GM21367 (cell line): ENCODE measurements at regions not wholly inside any gene's neighbourhood (a gene's known extent, or its start where the extent isn't known, plus 50 kb on each side); places are given as distances from the start of the nearest gene placed in this dataset.

Experiments
- ATAC-seq: cut with Tn5 transposase; IDR thresholded peaks from one replicate; pipeline ENCODE4 v1.9.1; 2021; ENCODE audit not compliant: unreplicated experiment

DNA sequence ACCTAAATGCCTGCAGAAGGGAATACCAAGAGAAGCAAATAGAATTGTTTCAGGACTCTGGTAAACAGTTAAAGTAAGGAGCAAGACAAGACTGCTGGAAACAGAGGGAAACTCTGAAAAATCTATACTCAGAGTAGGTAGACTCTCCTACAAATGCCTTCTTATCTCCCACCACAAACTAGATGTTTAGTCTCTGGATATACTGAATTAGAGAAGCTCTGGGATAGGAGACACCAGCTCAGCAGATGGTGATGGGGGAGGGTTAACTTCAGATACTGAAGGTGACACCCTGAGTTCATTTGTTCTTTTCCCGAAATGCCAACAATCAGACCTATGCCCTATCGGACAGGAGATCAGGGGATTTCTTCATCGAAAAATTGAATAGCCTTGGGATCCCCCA lies 54.1 kb upstream of the CHD1 start:
- no peak for ATAC-seq
